Fibroblast of lung (primary cell): ENCODE measurements at regions not wholly inside any gene's neighbourhood (a gene's known extent, or its start where the extent isn't known, plus 50 kb on each side); places are given as distances from the start of the nearest gene placed in this dataset.

Source experiments
- EZH2 ChIP-seq: IDR thresholded peaks from 2 replicates; pipeline ENCODE4 v1.5.1; 2012; ENCODE audit warnings: low read length, control low read depth, mild to moderate bottlenecking; ENCODE audit errors: missing control alignments
- TF ChIP-seq, protein P1 (sequence below), 2 donors: IDR thresholded peaks in 1 of 2; conservative IDR thresholded peaks in 1 of 2; 1 replicate in 1 of 2; 2 replicates in 1 of 2; pipeline ENCODE4 v1.5.1; 2011 to 2012; ENCODE audit warnings: low read length in 2 of 2, control low read depth in 1 of 2, inconsistent platforms in 1 of 2, low read depth in 1 of 2, mild to moderate bottlenecking in 1 of 2

DNA sequence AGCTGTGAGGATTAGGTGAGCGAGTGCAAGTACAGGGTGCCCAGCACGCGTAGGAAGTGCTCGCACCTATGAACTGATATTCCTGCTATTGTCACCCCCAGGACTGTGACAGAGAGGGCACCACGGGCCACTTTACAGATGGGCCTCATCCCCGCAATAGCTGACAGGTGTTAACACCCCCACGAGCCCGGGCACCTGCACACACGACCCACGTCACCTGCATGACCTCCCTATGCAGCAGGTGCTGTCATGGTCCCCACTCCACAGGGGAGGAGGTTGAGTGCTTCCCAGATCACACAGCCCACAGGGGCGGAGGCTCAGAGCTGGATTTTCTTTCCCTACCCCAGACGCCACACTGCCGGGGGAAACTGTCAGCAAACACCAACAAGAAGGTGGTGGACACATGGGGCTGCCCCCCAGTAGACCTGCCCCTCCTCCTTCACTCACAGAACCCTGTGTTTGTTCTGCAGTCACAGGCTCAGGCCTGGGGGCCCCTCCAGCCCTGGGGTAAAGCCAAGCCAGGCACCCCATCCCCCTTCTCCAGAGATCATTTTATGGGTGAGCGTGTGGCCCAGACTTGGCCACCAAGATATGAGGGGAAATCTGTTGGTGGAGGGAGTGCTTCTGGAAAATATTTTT lies 465.5 kb downstream of the MATN1 start:
- TF ChIP-seq, protein P1, sequence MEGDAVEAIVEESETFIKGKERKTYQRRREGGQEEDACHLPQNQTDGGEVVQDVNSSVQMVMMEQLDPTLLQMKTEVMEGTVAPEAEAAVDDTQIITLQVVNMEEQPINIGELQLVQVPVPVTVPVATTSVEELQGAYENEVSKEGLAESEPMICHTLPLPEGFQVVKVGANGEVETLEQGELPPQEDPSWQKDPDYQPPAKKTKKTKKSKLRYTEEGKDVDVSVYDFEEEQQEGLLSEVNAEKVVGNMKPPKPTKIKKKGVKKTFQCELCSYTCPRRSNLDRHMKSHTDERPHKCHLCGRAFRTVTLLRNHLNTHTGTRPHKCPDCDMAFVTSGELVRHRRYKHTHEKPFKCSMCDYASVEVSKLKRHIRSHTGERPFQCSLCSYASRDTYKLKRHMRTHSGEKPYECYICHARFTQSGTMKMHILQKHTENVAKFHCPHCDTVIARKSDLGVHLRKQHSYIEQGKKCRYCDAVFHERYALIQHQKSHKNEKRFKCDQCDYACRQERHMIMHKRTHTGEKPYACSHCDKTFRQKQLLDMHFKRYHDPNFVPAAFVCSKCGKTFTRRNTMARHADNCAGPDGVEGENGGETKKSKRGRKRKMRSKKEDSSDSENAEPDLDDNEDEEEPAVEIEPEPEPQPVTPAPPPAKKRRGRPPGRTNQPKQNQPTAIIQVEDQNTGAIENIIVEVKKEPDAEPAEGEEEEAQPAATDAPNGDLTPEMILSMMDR (conservative IDR thresholded peaks at IDR 0.05 in 1 of 2, IDR thresholded peaks at IDR 0.05 in 1 of 2; ENCODE audit: low read depth in 1 of 2, low read length in 2 of 2), result no peak
- no peak for TF ChIP-seq EZH2
